MV-4-11 (cell line): ENCODE measurements at regions not wholly inside any gene's neighbourhood (a gene's known extent, or its start where the extent isn't known, plus 50 kb on each side); places are given as distances from the start of the nearest gene placed in this dataset.
"Not testable (repeated sequence)": the region's sequence is repeated elsewhere in the genome, so short reads cannot be mapped to it uniquely, and the experiment has no call there.

Experiments used
- DNase-seq: peaks from one replicate; lab custom pipeline; 2025; lab: John Stamatoyannopoulos, UW

DNA sequence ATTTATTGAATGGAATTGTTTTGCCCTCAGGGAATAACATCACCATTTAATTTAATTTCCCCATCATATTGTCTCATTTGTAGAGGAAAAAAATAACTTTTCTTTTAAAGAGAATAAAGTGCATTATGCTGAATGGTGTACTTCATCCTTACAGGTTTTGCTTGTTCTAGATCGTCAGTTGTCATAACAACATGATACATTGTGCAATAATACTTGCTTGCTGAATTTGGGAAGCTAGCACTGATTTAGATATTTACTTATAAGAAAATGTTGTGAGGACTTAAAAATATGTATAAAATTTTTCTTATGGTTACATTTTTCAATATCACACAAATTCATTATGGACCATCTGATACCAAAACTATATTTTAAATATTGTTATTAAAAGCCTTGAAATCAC is 509.0 kb upstream of the POU3F2 start:
- no peak for DNase-seq

DNA sequence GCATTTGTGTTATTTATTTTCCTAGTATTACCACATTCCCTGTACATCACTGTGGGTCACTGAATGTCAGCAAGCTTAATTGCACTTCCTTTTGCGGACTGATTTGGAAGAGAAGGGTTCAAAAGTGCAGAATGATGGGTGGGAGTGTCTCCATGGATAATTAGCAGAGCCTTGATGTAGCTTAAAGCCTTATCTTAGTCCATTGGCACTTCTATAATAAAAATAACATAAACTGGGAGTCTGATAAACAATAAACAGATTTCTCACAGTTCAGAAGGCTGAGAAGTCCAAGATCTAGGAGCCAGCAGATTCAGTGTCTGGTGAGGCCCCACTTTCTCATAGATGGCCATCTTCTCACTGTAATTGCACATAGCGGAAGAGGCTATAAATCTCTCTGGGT is 501.1 kb upstream of the POU3F2 start:
- DNase-seq = no peak

DNA sequence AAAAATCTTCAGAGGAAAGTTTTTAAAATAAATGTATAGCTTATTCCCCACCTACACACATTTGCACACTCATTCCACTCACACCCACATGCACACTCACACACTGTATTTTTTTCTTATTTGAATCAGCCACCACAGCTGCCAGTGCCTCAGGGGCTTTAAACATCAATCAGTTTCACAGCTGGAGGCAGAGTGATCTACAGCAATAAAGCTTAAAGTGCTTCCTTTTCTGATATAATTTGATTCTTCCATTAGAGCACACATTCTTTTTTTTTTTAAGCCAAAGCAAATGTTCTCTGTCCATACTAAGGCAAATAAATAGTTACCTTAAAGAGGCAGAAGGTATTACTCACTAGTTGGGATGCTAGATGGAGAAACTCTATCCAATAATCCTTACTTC is 498.8 kb upstream of the POU3F2 start:
- DNase-seq = no peak

DNA sequence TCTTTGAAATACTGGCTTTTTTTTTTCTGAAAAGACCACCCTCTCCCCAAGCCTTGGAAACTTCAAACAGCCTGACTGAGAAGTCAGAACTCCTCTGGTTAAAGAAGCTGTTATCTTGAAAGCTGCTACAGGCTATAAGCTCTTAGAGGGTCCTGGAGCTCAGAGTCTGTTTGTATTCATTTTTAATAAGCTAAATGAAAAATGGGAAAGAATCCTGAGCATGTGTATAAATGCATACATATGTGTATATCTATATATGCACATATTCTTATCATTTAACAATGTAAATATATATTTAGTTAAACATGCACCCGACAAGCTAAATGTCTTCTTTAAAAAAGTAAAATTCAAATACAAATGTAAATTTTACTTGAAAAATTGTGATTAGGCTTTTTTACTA is 494.9 kb upstream of the POU3F2 start:
- DNase-seq = no peak

DNA sequence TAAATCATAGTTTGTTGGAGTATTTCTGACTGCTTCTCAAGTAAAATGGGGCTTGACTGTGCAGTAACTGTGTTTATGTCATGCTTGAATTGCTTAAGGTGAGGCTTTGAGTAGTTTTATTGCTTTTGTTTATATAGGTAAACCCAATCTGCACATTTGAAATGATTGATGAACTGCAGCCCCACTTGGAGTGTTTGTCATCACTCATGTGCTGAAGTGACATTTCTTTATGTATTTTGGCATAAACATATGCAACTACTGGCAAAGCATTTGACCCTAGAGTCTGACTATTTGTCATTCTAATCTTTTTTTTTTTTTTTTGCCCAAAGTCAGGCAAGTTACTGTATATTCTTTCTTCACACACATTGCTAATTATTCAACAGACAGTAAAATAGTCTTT is 491.4 kb upstream of the POU3F2 start:
- DNase-seq = no peak

DNA sequence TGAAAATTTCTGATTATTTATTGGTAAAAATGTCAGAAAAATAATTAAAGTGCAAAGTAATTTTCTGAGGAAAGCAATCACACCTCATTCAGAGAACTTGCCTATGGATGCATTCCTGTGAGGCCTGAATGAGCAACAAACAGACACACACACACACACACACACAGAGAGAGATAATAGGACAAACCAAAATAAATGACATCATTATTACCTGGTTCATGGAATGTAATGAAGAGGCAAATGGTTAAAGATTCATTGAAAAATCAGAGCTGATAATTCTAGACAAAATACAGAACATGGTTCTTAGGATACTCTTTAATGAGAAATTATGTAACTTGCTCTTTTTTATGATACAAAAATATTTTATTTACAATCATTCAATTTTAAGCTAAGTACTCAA is 490.6 kb upstream of the POU3F2 start:
- no peak for DNase-seq

DNA sequence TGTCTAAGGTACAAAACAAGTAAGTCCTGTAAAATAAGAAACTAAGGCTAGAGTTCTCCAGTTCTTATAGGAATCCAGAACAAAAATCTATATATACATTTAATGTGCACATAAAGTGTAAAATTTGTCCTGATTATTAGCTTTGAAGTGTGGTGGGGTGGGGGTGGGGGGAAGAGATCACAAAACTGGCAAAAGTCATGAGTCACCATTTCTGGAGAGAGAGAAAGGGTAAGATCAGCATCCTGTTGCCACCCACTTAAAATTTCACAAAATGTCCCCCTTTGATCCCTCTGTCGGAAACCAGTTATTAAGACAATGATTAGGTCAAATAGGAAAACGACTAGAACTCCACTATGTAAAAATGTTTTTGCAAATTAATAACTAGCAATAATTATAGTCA is 482.0 kb upstream of the POU3F2 start:
- DNase-seq = no peak

DNA sequence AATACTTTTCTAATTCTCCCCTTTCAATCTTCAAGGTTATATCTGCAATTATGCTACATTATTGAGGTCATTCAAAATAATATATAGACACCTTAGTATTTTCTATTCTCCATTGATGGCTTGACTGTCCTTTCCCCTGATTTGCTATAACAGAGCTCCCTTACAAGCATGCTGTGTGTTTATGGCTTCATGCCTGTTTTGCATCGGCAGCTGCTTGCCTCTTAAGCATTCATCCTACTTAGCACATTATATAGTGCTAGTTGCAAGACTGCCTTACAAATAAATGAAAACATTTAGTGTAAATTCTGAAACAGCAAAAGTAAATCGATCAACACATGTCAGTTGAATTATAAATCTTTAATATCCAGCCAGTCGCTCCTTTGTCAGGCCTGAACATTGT is 476.2 kb upstream of the POU3F2 start:
- DNase-seq = no peak

DNA sequence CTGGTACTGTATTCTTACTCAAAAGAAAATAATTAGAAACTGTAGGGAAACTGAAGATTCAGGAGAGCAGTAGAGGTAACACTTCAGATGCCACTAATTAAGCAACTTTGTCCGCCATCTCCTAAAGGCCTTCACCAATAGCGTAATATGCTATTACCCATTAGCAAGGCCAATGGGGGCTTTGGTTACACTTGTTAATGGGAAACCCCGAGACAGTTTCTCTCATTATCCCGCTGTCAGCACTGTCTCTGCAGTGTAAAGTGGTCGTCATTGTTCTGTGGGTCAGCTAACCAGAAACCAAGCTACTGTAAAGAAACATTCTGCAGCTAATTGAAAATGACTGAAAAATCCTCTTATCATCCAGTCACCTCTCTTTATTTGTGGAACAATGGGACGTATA is 468.0 kb upstream of the POU3F2 start:
- no peak for DNase-seq

DNA sequence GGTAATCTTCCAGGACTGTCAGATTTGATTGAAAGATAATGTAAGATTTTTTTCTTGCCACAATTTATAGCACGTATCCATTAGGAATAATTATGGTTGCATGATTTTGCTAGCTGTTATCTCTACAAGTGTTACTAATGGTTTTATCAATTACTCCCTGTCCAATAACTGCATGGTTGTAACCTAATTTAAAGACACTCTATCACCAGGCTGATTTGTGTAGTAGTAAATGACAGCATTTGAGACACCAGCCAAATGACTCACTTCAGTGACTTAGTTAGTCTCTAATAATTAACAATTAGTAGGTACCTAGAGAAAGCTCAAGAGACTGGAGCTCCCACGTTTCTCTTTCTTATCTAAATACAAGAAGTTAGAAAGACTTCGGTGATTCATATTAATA is 453.8 kb upstream of the POU3F2 start:
- DNase-seq = no peak

DNA sequence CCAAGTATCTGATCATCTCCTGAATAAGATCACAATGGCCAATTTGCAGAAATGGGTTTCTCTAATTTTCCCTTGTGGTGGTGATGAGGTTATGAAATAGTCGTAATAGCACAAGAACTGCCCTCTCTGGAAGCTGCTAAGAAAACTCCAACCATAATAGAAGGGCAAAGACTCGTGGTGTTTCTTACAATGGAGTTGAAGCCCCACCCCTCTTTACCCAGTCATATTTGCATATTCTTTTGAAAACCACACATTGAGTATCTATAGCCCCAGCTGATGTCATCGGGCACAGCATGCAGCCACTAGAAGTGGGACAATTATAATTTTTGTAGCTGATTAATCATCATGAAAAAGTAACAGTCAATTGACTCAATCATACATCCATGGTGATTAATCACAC is 452.1 kb upstream of the POU3F2 start:
- no peak for DNase-seq

DNA sequence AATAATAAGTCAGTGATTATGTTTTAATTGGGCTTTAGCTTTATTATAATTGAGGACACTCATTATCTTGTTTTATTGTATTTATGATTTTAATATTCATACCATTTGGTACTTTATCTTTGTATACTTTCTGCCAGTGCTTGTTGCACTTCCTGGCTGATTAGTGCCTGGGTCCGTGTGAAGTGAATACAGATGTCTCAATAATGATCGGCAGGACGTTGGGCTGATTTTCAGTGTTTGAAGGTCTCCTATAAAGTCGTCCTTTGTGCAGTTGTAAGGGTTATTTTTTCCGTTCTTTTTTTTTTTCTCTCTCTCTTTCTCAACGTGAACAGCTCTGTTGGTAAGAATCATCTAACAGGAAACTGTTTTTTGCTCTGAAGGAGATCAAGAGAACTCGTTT is 450.0 kb upstream of the POU3F2 start:
- no peak for DNase-seq

DNA sequence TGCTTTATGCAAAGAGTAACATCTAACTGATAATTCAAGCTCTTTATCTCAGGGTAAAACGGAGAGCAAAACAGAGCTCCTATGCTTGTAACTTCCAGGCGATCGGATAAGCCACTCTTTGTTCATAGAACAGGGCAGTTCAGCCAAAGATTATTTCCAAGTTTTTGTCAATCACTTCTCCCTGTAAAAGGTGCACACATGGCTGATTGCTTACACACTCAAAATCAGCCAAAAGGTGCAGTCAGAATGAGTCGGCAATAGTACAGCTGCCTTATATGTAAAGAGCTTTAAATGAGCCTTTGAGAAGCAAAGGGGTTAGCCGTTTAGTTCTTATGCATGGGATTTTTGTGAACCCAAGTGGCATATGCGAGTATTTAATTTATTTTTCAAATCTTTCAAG is 449.6 kb upstream of the POU3F2 start:
- DNase-seq = no peak

DNA sequence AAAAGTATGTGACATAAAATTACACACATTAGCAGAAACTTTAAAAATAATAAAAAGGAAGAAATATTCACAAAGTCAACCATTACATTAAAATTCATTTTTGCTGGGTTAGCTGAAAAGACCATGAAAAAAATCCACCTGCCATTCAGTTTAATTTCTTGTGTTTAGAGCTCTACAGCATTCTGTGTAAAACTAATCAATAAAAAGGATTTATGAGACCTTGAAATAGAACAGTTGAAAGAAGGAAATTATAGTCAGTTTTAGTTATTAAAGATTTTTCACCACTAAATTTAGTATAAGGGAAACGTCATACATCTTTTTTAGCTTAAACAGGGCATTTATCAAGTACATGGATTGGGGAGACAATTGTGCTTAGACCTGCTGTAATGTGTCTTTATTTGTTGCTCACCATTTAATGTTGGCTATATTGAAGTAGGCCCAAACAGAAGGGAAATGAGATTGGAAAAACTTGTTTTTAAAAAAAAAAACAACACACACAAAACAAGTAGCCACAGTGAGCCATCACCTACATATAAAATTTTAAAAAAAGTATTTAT is 438.7 kb upstream of the POU3F2 start:
- DNase-seq = no peak

DNA sequence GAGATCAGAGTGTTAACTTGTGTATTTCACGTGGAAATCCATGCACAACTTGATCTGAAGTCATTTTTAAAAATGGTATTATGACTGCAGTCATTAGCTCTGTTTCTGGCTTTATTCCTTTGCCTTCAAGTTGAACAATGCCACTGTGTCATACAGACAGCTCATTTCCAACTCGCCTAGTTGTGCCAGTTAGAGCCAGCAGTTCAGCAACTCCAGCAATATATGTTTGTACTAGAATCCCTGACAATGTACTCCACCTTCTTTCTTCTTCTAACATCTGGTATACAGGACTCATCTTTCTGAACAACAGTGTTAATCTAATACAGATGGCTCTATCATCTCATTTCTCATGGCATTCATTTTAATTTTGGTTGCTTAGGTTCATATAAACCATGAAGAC is 418.3 kb upstream of the POU3F2 start:
- DNase-seq = no peak

DNA sequence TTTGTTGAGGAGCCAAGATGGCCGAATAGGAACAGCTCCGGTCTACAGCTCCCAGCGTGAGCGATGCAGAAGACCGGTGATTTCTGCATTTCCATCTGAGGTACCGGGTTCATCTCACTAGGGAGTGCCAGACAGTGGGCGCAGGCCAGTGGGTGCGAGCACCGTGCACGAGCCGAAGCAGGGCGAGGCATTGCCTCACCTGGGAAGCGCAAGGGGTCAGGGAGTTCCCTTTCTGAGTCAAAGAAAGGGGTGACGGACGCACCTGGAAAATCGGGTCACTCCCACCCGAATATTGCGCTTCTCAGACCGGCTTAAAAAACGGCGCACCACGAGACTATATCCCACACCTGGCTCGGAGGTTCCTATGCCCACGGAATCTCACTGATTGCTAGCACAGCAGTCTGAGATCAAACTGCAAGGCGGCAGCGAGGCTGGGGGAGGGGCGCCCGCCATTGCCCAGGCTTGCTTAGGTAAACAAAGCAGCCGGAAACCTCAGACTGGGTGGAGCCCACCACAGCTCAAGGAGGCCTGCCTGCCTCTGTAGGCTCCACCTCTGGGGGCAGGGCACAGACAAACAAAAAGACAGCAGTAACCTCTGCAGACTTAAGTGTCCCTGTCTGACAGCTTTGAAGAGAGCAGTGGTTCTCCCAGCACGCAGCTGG is 417.7 kb upstream of the POU3F2 start:
- DNase-seq = not testable (repeated sequence)

DNA sequence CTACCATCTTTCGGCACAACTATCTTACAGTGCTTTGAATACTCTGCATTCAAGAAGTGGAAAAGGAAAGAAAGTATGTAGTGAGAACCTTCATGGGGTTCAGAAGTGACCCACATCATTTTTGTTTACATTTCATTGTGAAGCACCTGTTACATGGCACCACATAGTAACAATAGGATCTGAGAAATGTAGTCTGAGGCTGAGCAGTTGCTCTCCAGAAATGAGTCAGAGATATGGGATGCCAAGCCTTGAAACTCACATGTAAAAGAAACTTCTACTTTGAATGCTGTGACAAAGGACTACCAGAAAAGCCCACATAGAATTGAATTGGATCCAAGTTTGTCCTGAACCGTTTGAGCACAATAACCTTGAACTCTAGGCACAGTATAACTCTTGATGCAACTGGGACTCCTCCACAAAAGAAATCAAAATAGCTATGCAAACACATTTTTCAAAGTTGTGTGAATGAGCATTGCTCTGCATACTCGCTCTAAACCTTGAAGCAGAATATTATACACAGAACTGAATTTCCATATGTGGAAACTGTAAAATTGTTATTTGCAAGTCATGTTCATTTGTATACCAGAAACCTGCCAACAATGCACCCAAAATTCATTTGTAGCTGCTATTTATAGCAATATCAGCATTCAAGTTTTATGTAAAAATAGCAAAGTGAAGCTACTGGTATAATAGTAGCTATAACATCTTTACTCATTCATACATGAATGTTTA is 400.9 kb upstream of the POU3F2 start:
- no peak for DNase-seq

DNA sequence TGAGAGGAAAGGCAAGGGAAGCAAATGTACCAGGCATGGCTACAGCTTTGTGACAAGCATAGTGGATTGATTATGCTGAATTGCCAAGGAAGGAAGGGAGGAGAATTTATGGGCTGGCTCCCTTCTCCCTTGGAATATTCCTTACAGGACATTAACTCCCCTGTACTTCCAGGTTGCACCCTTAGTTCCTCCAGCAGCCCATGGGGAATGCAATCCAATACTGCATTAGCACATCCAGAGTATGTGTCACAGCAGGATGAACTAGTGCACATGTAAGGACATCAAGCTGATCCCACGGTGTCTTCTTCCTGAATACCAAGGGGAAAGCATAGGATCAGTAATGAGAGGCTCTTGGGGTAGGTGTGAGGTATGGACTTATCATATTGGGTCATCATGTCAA is 390.7 kb upstream of the POU3F2 start:
- DNase-seq = no peak

DNA sequence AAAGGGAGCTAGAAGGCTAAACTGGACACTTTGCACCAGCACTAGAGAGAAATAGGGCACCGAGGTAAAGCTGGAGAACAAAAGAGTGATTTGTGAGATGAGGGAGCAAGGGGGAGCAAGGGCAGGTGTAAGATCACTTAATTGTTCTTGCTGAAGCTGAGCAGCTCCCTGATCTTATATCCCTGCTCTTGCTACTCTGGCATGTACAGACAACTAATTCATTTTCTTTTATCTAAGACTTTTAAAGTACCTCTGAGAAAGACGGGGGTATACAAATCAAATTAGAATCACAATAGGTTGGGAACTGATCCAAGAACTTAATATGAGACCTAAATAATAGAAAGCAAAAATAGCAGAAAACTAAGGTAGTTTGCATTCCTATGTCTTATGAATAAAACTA is 381.7 kb upstream of the POU3F2 start:
- DNase-seq = no peak

DNA sequence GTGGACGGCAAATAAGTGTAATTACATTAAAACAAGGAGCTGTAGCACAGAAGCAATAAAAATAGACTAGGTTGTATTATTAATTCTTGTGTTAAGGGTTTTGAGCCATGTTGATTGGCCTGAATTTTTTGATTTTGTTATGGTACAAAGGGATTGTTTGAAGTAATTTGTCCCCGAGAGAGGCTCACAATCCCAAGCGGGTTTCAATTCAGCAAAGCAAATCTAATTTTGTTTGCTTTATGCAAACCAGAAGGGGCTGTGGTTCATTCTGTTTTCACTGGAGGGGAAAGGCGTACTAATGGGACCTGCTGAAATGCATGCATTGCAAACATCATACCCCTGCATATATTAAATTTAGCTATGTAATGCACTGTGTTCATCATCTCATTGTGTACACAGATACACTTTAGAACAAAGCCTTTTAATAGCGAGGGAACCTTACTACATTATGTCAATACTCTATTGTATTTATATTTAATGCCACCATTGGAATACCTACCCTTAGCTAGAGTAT is 379.5 kb upstream of the POU3F2 start:
- DNase-seq = no peak

DNA sequence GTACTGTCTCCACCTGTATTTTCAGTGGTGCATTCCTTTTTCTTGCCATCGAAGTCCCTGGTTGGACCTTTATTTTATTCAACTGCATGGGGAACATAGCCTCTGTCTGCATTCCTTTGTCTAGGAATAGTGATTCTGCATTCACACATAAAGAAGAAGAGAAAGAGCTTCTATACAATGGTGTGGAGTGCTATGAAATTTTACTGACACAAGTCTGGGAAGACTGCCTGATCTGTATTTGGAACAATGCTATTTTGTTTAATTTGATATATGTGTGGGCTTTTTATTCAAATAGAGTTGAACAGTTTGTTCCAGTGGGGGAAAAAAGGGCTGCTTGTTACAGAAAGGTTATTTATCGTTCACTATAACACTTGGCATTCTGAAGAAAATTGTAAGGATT is 375.7 kb upstream of the POU3F2 start:
- DNase-seq = no peak

DNA sequence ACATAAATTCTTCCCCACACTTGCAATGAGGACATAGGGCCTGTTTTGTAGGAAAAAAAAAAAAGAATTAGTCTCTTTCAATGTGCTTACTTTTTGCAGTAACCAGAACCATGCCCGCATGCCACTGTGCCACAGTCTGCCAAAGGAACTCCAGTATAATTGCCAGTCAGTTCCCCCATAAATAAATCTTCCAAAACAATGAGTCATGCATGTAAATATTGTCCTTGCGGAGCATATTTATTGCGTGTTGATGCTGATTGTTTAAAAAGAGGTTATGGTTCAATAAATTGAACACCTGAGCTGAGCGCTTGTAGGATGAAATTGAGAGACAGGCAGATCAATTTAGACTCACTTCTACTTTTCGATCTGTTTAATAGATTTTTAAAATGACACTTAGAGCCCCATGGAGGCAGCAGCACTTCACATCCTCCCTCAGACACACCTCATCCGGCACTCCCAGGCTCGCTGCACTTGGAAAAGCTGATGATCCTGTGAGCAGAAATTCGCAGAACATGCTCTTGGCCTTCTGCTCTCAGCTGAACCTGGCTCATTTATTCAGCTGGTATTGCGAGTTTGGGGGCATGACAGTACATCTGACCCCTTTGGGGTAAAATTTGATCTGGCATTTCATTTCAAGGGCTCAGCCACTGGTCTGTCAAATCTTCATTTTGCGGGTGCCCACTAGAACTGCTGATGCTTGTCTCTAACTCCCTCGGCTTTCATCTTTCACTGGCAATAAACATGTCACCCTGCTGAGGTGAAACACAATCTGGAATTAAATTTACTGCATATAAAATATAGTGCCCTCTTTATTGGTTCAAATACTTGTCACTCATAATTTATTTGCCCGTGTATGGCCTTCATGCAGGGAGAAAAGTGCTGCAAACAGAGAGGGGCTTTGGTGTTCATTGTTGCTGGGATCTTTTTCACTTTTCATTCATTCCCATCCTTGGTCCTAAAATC is 371.1 kb upstream of the POU3F2 start:
- DNase-seq = no peak
